Colonic mucosa (tissue), 4 donors: ENCODE measurements at regions not wholly inside any gene's neighbourhood (a gene's known extent, or its start where the extent isn't known, plus 50 kb on each side); places are given as distances from the start of the nearest gene placed in this dataset.

ENCODE experiments used
- DNase-seq: peaks from one replicate; pipeline ENCODE4 v3.0.0-alpha.2; 2020
- H3K27ac ChIP-seq: fragments of 200-600 bp; one replicate; pipeline ENCODE4 v1.8.0; 2021
- H3K27me3 ChIP-seq: fragments of 200-600 bp; one replicate; pipeline ENCODE4 v1.8.0; 2021
- H3K36me3 ChIP-seq: fragments of 200-600 bp; one replicate; pipeline ENCODE4 v1.8.0; 2021
- H3K4me1 ChIP-seq: fragments of 200-600 bp; one replicate; pipeline ENCODE4 v1.8.0; 2021; ENCODE audit warnings: mild to moderate bottlenecking
- H3K4me3 ChIP-seq: fragments of 200-600 bp; one replicate; pipeline ENCODE4 v1.8.0; 2021
- H3K9ac ChIP-seq, 2 donors: one replicate each; pipeline ENCODE4 v1.7.0; 2013; ENCODE audit warnings: control low read depth in 2 of 2, low read depth in 2 of 2, low read length in 2 of 2
- H3K9me3 ChIP-seq: fragments of 200-600 bp; one replicate; pipeline ENCODE4 v1.8.0; 2021
- intact Hi-C: fragments of 100-400 bp; cut with DNase I; formaldehyde crosslinking; loops from one replicate; pipeline ENCODE4 v1.14.1; 2022
- TF ChIP-seq, protein P1 (sequence below): fragments of 200-600 bp; IDR thresholded peaks from one replicate; pipeline ENCODE4 v1.8.0; 2022; ENCODE audit warnings: antibody characterized with exemption, mild to moderate bottlenecking
- donor health status: healthy.
- donor health status: DM: no; HTN: no; CAD: no.
- donor health status: DM: no; HTN: no; CAD: no.

DNA sequence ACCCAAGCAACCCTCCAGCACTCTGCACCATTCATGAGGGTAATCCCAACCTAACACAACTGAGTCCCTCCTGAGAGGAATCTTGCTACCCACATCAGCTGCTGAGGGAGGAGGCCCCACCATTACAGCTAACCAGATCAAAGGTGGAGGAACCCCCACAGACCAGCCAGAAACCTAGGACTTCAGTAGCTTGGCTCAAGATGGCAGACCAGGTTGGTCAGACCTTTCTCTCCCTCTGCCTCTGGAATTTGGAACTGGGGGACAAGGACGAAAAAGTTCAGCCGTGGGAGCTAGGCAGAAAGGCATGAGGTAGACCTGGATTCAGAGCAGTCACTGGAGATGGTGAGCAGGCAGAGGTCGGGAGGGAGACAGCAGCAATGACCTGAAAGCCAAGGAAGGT lies 101.3 kb upstream of the CACUL1 start:
- Histone ChIP-seq H3K27ac (no peak overlapping the region), H3K4me3 (no peak overlapping the region), H3K9me3 (no peaks in the 10 kb centered on the region), H3K36me3 (no peaks in the 10 kb centered on the region), H3K27me3 (no peaks in the 10 kb centered on the region), H3K9ac (no peak overlapping the region), H3K4me1 (no peaks in the 10 kb centered on the region)
- intact Hi-C loops: no loop called here
- DNase-seq: no peak
- TF ChIP-seq, protein P1, sequence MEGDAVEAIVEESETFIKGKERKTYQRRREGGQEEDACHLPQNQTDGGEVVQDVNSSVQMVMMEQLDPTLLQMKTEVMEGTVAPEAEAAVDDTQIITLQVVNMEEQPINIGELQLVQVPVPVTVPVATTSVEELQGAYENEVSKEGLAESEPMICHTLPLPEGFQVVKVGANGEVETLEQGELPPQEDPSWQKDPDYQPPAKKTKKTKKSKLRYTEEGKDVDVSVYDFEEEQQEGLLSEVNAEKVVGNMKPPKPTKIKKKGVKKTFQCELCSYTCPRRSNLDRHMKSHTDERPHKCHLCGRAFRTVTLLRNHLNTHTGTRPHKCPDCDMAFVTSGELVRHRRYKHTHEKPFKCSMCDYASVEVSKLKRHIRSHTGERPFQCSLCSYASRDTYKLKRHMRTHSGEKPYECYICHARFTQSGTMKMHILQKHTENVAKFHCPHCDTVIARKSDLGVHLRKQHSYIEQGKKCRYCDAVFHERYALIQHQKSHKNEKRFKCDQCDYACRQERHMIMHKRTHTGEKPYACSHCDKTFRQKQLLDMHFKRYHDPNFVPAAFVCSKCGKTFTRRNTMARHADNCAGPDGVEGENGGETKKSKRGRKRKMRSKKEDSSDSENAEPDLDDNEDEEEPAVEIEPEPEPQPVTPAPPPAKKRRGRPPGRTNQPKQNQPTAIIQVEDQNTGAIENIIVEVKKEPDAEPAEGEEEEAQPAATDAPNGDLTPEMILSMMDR: no peak

- no peaks in the 10 kb centered on the region for H3K4me1 ChIP-seq
- no peak overlapping the region for H3K9ac ChIP-seq
- H3K27ac ChIP-seq: no peak overlapping the region
- H3K36me3 ChIP-seq: no peaks in the 10 kb centered on the region
- intact Hi-C loops: no loop called here
- H3K9me3 ChIP-seq: no peaks in the 10 kb centered on the region
- no peak overlapping the region for H3K4me3 ChIP-seq
- no peak for DNase-seq
- H3K27me3 ChIP-seq: no peaks in the 10 kb centered on the region
- TF ChIP-seq, protein P1: no peak
These were observed 111.4 kb upstream of the CACUL1 start for GRCh38 chr10:118865998-118866693.

- Histone ChIP-seq H3K27ac (no peak overlapping the region), H3K9me3 (no peaks in the 10 kb centered on the region), H3K36me3 (no peaks in the 10 kb centered on the region), H3K9ac (no peak overlapping the region), H3K4me1 (no peaks in the 10 kb centered on the region), H3K27me3 (no peaks in the 10 kb centered on the region), H3K4me3 (no peak overlapping the region)
- DNase-seq: no peak
- intact Hi-C loops: no loop called here
- TF ChIP-seq, protein P1: no peak
These were observed 113.0 kb upstream of the CACUL1 start for GRCh38 chr10:118867768-118868167.

GRCh38 chr10:118868589-118868988 lies 113.8 kb upstream of the CACUL1 start:
- Histone ChIP-seq H3K9me3 (no peaks in the 10 kb centered on the region), H3K27ac (no peak overlapping the region), H3K4me3 (no peak overlapping the region), H3K27me3 (no peaks in the 10 kb centered on the region), H3K36me3 (no peaks in the 10 kb centered on the region), H3K9ac (no peak overlapping the region), H3K4me1 (no peaks in the 10 kb centered on the region)
- intact Hi-C loops: no loop called here
- no peak for DNase-seq
- TF ChIP-seq, protein P1: no peak

GRCh38 chr10:118870467-118871243 lies 115.9 kb upstream of the CACUL1 start:
- no peak overlapping the region for H3K9ac ChIP-seq
- TF ChIP-seq, protein P1: no peak
- DNase-seq: no peak

More at GRCh38 chr10:118870467-118871243, 115.9 kb upstream of the CACUL1 start:
- Histone ChIP-seq H3K27me3 (no peaks in the 10 kb centered on the region), H3K9me3 (no peaks in the 10 kb centered on the region), H3K4me3 (no peak overlapping the region), H3K36me3 (no peaks in the 10 kb centered on the region), H3K4me1 (no peaks in the 10 kb centered on the region), H3K27ac (no peak overlapping the region)
- intact Hi-C loops: no loop called here
